Epithelial cell of proximal tubule (primary cell): ENCODE measurements at regions not wholly inside any gene's neighbourhood (a gene's known extent, or its start where the extent isn't known, plus 50 kb on each side); places are given as distances from the start of the nearest gene placed in this dataset.

Experiments
- DNase-seq: peaks from one replicate; pipeline ENCODE4 v3.0.0-alpha.2; 2011; ENCODE audit warnings: low read depth
- H3K4me3 ChIP-seq: 2 replicates; pipeline ENCODE4 v1.5.1; 2011; ENCODE audit warnings: low read depth, mild to moderate bottlenecking, low read length
- CTCF ChIP-seq: conservative IDR thresholded peaks from 2 replicates; pipeline ENCODE4 v1.5.1; 2012; ENCODE audit warnings: low read depth, mild to moderate bottlenecking, low read length

DNA sequence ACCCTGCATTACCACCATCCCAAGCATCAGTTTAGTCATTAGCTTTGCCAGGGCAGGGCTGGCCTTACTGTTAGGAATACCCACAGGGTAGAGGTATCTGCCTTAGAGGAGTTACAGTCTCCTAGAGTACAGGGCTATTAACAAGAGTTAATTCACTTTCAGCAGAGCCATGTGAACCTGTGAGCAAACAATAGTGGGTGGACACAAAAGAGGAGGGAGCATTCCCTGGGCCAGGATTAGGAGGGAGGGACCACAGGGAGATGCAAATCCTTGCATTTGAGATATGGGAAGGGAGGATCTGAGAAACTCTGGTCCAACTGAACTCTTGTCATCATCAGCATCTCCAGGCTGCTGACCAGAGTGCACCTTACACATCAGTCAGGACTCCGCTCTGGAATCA, 51.1 kb upstream of the IGSF21 start:
- DNase-seq, result no peak

DNA sequence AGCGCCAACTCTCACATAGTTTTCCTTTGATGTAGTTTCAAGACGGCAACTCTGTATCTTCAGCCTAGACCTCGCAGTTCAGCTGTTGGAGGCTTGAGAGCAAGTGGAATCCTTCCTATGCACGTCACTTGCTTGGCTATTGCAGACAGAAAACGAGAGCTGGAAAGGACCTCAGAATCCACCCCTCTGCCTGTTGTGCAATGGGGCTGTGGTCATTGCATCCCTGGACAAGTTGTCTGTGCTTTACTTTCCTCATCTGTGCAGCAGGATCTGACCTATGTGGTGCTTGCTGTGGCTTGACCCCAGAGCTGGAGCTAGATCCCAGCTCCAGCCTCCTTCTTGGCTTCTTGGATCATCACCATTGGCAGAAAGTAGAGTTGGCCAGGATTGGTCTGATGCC, 50.0 kb upstream of the IGSF21 start:
- DNase-seq, result no peak
- H3K4me3 ChIP-seq, result no peak overlapping the region
- no peak for TF ChIP-seq CTCF

More for the DNA sequence above, 51.1 kb upstream of the IGSF21 start:
- H3K4me3 ChIP-seq, result no peak overlapping the region
- no peak for TF ChIP-seq CTCF
